SK-N-SH treated with all-trans-retinoic acid at 6 μM for 48 hours (cell line): ENCODE measurements at regions not wholly inside any gene's neighbourhood (a gene's known extent, or its start where the extent isn't known, plus 50 kb on each side); places are given as distances from the start of the nearest gene placed in this dataset.

ENCODE experiments used
- ATAC-seq: fragments of 200-7000 bp; cut with Tn5 transposase; 3 replicates; pipeline ENCODE4 v1.9.1; 2020; ENCODE audit warnings: mild to moderate bottlenecking, moderate library complexity
- ARNTL ChIP-seq: fragments of 450-650 bp; formaldehyde crosslinking; IDR thresholded peaks from 2 replicates; pipeline ENCODE4 v1.5.0; 2020; ENCODE audit warnings: low read depth, mild to moderate bottlenecking, moderate library complexity, borderline replicate concordance
- CREB5 ChIP-seq: fragments of 250-450 bp; sonication (Bioruptor Pico); IDR thresholded peaks from 2 replicates; pipeline ENCODE4 v1.5.1; 2020; ENCODE audit warnings: low read depth, mild to moderate bottlenecking, moderate library complexity
- CSDC2 ChIP-seq: fragments of 250-450 bp; sonication (Bioruptor Pico); IDR thresholded peaks from 2 replicates; pipeline ENCODE4 v1.5.0; 2020; ENCODE audit warnings: mild to moderate bottlenecking, moderate library complexity
- CSRNP3 ChIP-seq: fragments of 250-450 bp; sonication (Bioruptor Pico); IDR thresholded peaks from 2 replicates; pipeline ENCODE4 v1.5.1; 2021; ENCODE audit warnings: mild to moderate bottlenecking, moderate library complexity
- ESRRG ChIP-seq: fragments of 250-450 bp; sonication (Bioruptor Pico); IDR thresholded peaks from 2 replicates; pipeline ENCODE4 v1.6.1; 2021; ENCODE audit warnings: mild to moderate bottlenecking
- GLIS3 ChIP-seq: fragments of 250-450 bp; sonication (Bioruptor Pico); IDR thresholded peaks from 2 replicates; pipeline ENCODE4 v1.5.0; 2020; ENCODE audit warnings: mild to moderate bottlenecking, moderate library complexity
- ISL1 ChIP-seq: fragments of 250-450 bp; sonication (Bioruptor Pico); IDR thresholded peaks from 2 replicates; pipeline ENCODE4 v2.1.2; 2022; ENCODE audit warnings: mild to moderate bottlenecking, moderate library complexity
- OSR1 ChIP-seq: fragments of 250-450 bp; sonication (Bioruptor Pico); IDR thresholded peaks from 2 replicates; pipeline ENCODE4 v1.8.0; 2022; ENCODE audit warnings: moderate library complexity, mild to moderate bottlenecking, inconsistent platforms
- PATZ1 ChIP-seq: fragments of 250-450 bp; sonication (Bioruptor Pico); IDR thresholded peaks from 2 replicates; pipeline ENCODE4 v1.8.0; 2020; ENCODE audit warnings: mild to moderate bottlenecking, moderate library complexity, borderline replicate concordance
- POU6F1 ChIP-seq: fragments of 250-450 bp; sonication (Bioruptor Pico); IDR thresholded peaks from 2 replicates; pipeline ENCODE4 v1.8.0; 2021; ENCODE audit warnings: low read depth, mild to moderate bottlenecking, moderate library complexity, borderline replicate concordance
- PPARA ChIP-seq: fragments of 250-450 bp; sonication (Bioruptor Pico); IDR thresholded peaks from 2 replicates; pipeline ENCODE4 v1.5.0; 2020; ENCODE audit warnings: mild to moderate bottlenecking, borderline replicate concordance
- SNAI2 ChIP-seq: fragments of 250-450 bp; sonication (Bioruptor Pico); IDR thresholded peaks from 2 replicates; pipeline ENCODE4 v1.5.0; 2020; ENCODE audit warnings: mild to moderate bottlenecking, moderate library complexity
- TCF4 ChIP-seq: fragments of 250-450 bp; sonication (Bioruptor Pico); IDR thresholded peaks from 2 replicates; pipeline ENCODE4 v1.8.0; 2021; ENCODE audit warnings: mild to moderate bottlenecking, moderate library complexity, borderline replicate concordance
- TOX ChIP-seq: fragments of 250-450 bp; sonication (Bioruptor Pico); IDR thresholded peaks from 2 replicates; pipeline ENCODE4 v1.8.0; 2021; ENCODE audit warnings: mild to moderate bottlenecking, moderate library complexity, borderline replicate concordance
- TSHZ2 ChIP-seq: fragments of 250-450 bp; sonication (Bioruptor Pico); IDR thresholded peaks from 2 replicates; pipeline ENCODE4 v1.5.0; 2020; ENCODE audit warnings: mild to moderate bottlenecking, moderate library complexity
- ZC3H10 ChIP-seq: fragments of 250-450 bp; sonication (Bioruptor Pico); IDR thresholded peaks from 2 replicates; pipeline ENCODE4 v1.5.1; 2021; ENCODE audit warnings: mild to moderate bottlenecking, moderate library complexity
- ZFP30 ChIP-seq: fragments of 450-650 bp; formaldehyde crosslinking; IDR thresholded peaks from 2 replicates; pipeline ENCODE4 v1.5.0; 2022; ENCODE audit warnings: mild to moderate bottlenecking, moderate library complexity
- ZNF565 ChIP-seq: fragments of 450-650 bp; formaldehyde crosslinking; conservative IDR thresholded peaks from 2 replicates; pipeline ENCODE4 v1.5.0; 2020; ENCODE audit warnings: low read depth, mild to moderate bottlenecking, moderate library complexity
- ZNF8 ChIP-seq: fragments of 450-650 bp; formaldehyde crosslinking; IDR thresholded peaks from 2 replicates; pipeline ENCODE4 v1.5.0; 2020; ENCODE audit warnings: mild to moderate bottlenecking, moderate library complexity

GRCh38 chr4:4733663-4734062, 125.8 kb upstream of the MSX1 start:
- TF ChIP-seq GLIS3 (CRISPR knock-in tag) (no peak), TSHZ2 (CRISPR knock-in tag) (no peak), ESRRG (CRISPR knock-in tag) (no peak), ZNF8 (CRISPR knock-in tag) (no peak), TCF4 (CRISPR knock-in tag) (no peak), ISL1 (CRISPR knock-in tag) (no peak), POU6F1 (CRISPR knock-in tag) (no peak), CSDC2 (CRISPR knock-in tag) (no peak), SNAI2 (no peak), PATZ1 (CRISPR knock-in tag) (no peak), PPARA (no peak), TOX (no peak), ARNTL (CRISPR knock-in tag) (no peak), CREB5 (CRISPR knock-in tag) (no peak), ZNF565 (CRISPR knock-in tag) (no peak), OSR1 (CRISPR knock-in tag) (no peak), ZFP30 (CRISPR knock-in tag) (no peak), CSRNP3 (CRISPR knock-in tag) (no peak)
- ATAC-seq: no peak

- no peak for ATAC-seq
- TF ChIP-seq SNAI2 (no peak), PPARA (no peak), CSRNP3 (CRISPR knock-in tag) (no peak)
Observed at GRCh38 chr4:4730249-4730648, 129.2 kb upstream of the MSX1 start.

- TF ChIP-seq PATZ1 (CRISPR knock-in tag) (no peak), ZC3H10 (no peak), ARNTL (CRISPR knock-in tag) (no peak), GLIS3 (CRISPR knock-in tag) (no peak), TSHZ2 (CRISPR knock-in tag) (no peak), PPARA (no peak), SNAI2 (no peak), TOX (no peak)
- TF ChIP-seq, all 23 proteins: peak for 0
- ATAC-seq: no peak
Observed at GRCh38 chr4:4729206-4729605, 130.3 kb upstream of the MSX1 start.
